MM.1S (cell line): ENCODE measurements at regions not wholly inside any gene's neighbourhood (a gene's known extent, or its start where the extent isn't known, plus 50 kb on each side); places are given as distances from the start of the nearest gene placed in this dataset.

ENCODE experiments used
- EZH2phosphoT487 ChIP-seq: fragments of 300-600 bp; sonication (generic); IDR thresholded peaks from 2 replicates; pipeline ENCODE4 v1.6.1; 2018; ENCODE audit warnings: antibody characterized with exemption, low read length
- TF ChIP-seq, protein P1 (sequence below): fragments of 300-600 bp; sonication (generic); IDR thresholded peaks from 2 replicates; pipeline ENCODE4 v1.5.1; 2016; ENCODE audit warnings: antibody characterized with exemption, low read length, mixed read lengths

DNA sequence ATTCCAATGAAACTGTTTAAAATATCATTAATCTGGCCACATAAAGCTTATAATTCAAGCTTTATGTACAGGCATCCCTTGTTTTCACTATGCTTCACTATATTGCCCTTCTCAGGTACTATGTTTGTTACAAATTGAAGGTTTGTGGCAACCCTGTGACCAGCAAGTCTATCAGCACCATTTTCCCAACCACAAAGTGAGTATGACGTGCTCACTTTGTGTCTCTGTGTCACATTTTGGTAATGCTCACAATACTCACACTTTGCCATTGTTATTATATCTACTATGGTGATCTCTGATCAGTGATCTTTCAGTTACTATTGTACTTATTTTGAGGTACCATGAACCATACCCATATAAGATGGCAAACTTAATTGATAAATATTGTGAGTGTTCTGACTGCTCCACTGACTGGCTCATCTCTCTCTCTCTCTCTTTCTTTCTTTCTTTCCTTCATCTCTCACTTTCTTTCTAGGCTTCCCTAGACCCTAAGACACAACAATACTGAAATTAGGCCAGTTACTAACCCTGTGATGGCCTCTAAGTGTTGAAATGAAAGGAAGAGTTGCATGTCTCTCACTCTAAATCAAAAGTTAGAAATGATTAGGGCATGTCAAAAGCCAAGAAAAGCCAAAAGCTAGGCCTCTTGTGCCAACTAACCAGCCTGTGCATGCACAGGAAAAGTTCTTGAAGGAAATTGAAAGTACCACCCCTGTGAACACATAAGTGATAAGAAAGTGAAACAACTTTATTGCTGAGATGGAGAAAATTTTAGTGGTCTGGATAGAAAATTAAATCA, 227.9 kb downstream of the BCAS1 start:
- TF ChIP-seq EZH2phosphoT487: no peak
- TF ChIP-seq, protein P1, sequence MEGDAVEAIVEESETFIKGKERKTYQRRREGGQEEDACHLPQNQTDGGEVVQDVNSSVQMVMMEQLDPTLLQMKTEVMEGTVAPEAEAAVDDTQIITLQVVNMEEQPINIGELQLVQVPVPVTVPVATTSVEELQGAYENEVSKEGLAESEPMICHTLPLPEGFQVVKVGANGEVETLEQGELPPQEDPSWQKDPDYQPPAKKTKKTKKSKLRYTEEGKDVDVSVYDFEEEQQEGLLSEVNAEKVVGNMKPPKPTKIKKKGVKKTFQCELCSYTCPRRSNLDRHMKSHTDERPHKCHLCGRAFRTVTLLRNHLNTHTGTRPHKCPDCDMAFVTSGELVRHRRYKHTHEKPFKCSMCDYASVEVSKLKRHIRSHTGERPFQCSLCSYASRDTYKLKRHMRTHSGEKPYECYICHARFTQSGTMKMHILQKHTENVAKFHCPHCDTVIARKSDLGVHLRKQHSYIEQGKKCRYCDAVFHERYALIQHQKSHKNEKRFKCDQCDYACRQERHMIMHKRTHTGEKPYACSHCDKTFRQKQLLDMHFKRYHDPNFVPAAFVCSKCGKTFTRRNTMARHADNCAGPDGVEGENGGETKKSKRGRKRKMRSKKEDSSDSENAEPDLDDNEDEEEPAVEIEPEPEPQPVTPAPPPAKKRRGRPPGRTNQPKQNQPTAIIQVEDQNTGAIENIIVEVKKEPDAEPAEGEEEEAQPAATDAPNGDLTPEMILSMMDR: no peak
